Karpas-422 (cell line): ENCODE measurements at regions not wholly inside any gene's neighbourhood (a gene's known extent, or its start where the extent isn't known, plus 50 kb on each side); places are given as distances from the start of the nearest gene placed in this dataset.
"Not testable (repeated sequence)": the region's sequence is repeated elsewhere in the genome, so short reads cannot be mapped to it uniquely, and the experiment has no call there.

Experiments
- DNase-seq: peaks from one replicate; pipeline ENCODE4 v3.0.0-alpha.2; 2015
- H2AFZ ChIP-seq: fragments of 200-600 bp; sonication (generic); 2 replicates; pipeline ENCODE4 v1.6.1; 2014; ENCODE audit warnings: antibody characterized with exemption, low read length, mixed read lengths
- H3K27ac ChIP-seq: fragments of 200-600 bp; sonication (generic); 2 replicates; pipeline ENCODE4 v1.5.1; 2014; ENCODE audit warnings: mild to moderate bottlenecking, low read length, moderate library complexity
- H3K27me3 ChIP-seq: fragments of 200-600 bp; sonication (generic); 2 replicates; pipeline ENCODE4 v1.6.1; 2014; ENCODE audit warnings: low read length, mixed read lengths
- H3K36me3 ChIP-seq: fragments of 200-600 bp; sonication (generic); 2 replicates; pipeline ENCODE4 v1.6.1; 2014; ENCODE audit warnings: low read length, mixed read lengths; ENCODE audit not compliant: insufficient read depth
- H3K4me1 ChIP-seq: fragments of 200-600 bp; sonication (generic); 2 replicates; pipeline ENCODE4 v1.6.1; 2014; ENCODE audit warnings: mild to moderate bottlenecking, low read length, mixed read lengths
- H3K4me2 ChIP-seq: fragments of 200-600 bp; sonication (generic); 2 replicates; pipeline ENCODE4 v1.6.1; 2014; ENCODE audit warnings: low read length, low read depth, mild to moderate bottlenecking; ENCODE audit not compliant: poor library complexity, severe bottlenecking
- H3K4me3 ChIP-seq: fragments of 200-600 bp; sonication (generic); 2 replicates; pipeline ENCODE4 v1.5.1; 2014; ENCODE audit warnings: mild to moderate bottlenecking, antibody characterized with exemption, low read length, mixed read lengths
- H3K79me2 ChIP-seq: fragments of 200-600 bp; sonication (generic); 2 replicates; pipeline ENCODE4 v1.6.1; 2014; ENCODE audit warnings: mild to moderate bottlenecking, low read length, mixed read lengths
- H3K9ac ChIP-seq: fragments of 200-600 bp; sonication (generic); 2 replicates; pipeline ENCODE4 v1.6.0; 2014; ENCODE audit warnings: low read length
- H3K9me2 ChIP-seq: fragments of 200-600 bp; sonication (generic), shearing (Covaris generic); replicated peaks from 2 replicates; pipeline ENCODE4 v1.6.0; 2014; ENCODE audit warnings: mild to moderate bottlenecking, low read length, moderate library complexity; ENCODE audit not compliant: insufficient read depth
- H3K9me3 ChIP-seq: fragments of 300-700, 200-600 bp; sonication (generic); 2 replicates; pipeline ENCODE4 v1.6.1; 2014; ENCODE audit warnings: low read length, mixed read lengths
- H4K20me1 ChIP-seq: fragments of 200-600 bp; sonication (generic); 2 replicates; pipeline ENCODE4 v1.6.1; 2014; ENCODE audit warnings: mild to moderate bottlenecking, antibody characterized with exemption, low read length, low read depth; ENCODE audit not compliant: insufficient read depth

DNA sequence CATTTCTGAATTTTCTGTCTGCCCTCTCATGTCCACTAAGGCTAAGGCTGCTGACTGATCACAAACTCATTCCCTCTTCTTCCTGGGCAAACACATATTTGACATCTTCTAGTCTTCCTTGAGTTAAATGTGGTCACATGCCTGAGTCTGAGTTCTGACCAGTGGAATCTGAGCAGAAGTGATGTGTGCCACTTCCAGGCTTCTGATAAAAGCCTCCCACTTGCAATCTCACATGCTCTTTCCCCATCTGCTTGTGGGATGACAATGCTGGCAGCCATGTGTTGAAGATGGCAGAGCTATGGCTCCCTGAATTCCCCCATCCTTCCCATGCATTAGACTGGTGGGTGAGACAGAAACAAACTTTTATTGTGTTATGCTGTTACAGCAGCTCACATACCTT lies 149.9 kb upstream of the ZNF648 start:
- Histone ChIP-seq H3K79me2 (no peaks in the 10 kb centered on the region), H3K9me3 (no peaks in the 10 kb centered on the region), H3K4me2 (no peak overlapping the region), H2AFZ (no peak overlapping the region), H4K20me1 (no peaks in the 10 kb centered on the region), H3K27me3 (no peaks in the 10 kb centered on the region), H3K4me1 (no peaks in the 10 kb centered on the region), H3K36me3 (no peaks in the 10 kb centered on the region), H3K9me2 (no peaks in the 10 kb centered on the region), H3K4me3 (no peak overlapping the region), H3K27ac (no peak overlapping the region), H3K9ac (no peak overlapping the region)
- no peak for DNase-seq

DNA sequence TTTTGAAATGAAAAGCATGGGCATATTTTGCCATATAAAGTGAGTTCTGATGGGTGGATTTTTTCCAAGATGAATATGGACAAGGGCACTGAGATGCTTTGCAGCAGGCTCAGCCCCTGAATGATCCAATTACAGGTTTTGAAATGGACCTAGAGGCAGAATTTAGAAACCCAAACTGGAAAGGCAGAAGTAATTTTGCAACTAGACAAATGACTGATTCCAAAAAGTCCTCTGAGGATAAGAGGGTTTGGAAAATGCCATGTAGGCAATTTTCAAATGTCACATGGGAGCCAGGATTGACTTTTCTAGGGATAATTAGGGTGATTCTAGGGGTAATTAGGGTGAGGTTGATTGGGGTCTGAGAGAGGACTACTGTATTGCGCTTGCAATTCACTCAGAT lies 148.9 kb upstream of the ZNF648 start:
- no peak overlapping the region for H3K4me3 ChIP-seq
- H2AFZ ChIP-seq: no peak overlapping the region

DNA sequence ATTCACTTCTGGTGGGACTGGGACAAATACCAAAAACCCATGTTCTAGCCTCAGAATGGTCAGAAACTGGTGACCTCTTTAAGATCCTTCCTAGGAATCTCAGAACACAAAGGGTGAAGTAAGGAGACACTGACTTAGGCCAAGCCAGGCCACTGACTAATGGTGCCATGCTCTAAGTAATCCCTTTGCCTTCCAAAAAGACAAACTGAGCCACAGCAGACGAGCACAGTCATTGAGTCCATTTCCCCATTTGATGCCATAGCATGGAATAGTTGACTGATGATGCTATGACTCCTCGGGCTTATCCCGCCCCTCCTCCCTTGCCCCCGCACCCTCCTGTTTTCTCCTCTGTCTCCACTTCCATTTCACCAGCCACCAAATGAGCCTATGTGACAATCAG lies 145.8 kb upstream of the ZNF648 start:
- no peaks in the 10 kb centered on the region for H3K79me2 ChIP-seq
- no peak overlapping the region for H3K4me2 ChIP-seq
- no peak overlapping the region for H3K4me3 ChIP-seq
- no peaks in the 10 kb centered on the region for H3K9me3 ChIP-seq
- H3K36me3 ChIP-seq: no peaks in the 10 kb centered on the region
- H3K9ac ChIP-seq: no peak overlapping the region
- H3K9me2 ChIP-seq: no peaks in the 10 kb centered on the region
- no peak overlapping the region for H3K27ac ChIP-seq
- no peak overlapping the region for H2AFZ ChIP-seq
- H3K27me3 ChIP-seq: no peaks in the 10 kb centered on the region
- no peaks in the 10 kb centered on the region for H4K20me1 ChIP-seq
- no peak for DNase-seq
- H3K4me1 ChIP-seq: no peaks in the 10 kb centered on the region

More for the DNA sequence above, 148.9 kb upstream of the ZNF648 start:
- no peak overlapping the region for H3K27ac ChIP-seq
- H3K9me2 ChIP-seq: no peaks in the 10 kb centered on the region
- no peaks in the 10 kb centered on the region for H4K20me1 ChIP-seq
- no peaks in the 10 kb centered on the region for H3K79me2 ChIP-seq
- H3K36me3 ChIP-seq: no peaks in the 10 kb centered on the region
- H3K27me3 ChIP-seq: no peaks in the 10 kb centered on the region
- H3K9ac ChIP-seq: no peak overlapping the region
- DNase-seq: no peak
- H3K9me3 ChIP-seq: no peaks in the 10 kb centered on the region
- no peak overlapping the region for H3K4me2 ChIP-seq
- no peaks in the 10 kb centered on the region for H3K4me1 ChIP-seq

DNA sequence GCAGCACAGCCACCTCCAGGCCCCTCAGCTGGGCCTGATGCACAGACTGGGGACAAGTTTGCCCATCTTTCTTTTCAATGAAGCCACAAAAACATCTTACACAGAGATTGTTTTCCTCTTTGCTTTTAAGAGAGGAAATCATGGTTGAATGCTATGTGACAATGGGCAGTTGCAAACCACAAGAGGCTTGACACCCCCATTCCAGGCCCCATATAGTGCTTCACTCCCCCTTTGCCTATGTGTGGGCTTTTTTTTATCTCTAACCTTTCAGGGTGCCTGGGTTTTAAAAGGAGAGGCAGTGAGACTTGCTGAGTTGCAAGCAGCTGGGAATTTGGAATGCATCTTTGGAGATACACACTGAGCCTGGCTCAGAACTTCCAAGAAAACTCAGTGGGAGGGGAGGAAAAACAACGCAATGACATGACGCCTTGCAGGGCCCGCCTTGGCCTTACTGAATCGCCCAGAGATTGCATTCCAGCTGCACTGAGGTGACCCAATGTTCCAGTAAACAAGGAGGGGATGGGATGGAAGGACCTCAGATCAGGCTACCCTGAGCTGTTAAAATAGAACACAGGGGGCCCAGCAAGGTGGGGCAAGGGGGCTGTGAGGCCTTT lies 145.2 kb upstream of the ZNF648 start:
- H3K9me2 ChIP-seq: no peaks in the 10 kb centered on the region
- H3K4me2 ChIP-seq: no peak overlapping the region
- H3K4me3 ChIP-seq: no peak overlapping the region
- no peaks in the 10 kb centered on the region for H3K4me1 ChIP-seq
- no peaks in the 10 kb centered on the region for H3K79me2 ChIP-seq
- H3K27ac ChIP-seq: no peak overlapping the region
- no peaks in the 10 kb centered on the region for H4K20me1 ChIP-seq
- no peak overlapping the region for H2AFZ ChIP-seq
- no peaks in the 10 kb centered on the region for H3K9me3 ChIP-seq
- DNase-seq: no peak
- no peak overlapping the region for H3K9ac ChIP-seq
- H3K36me3 ChIP-seq: no peaks in the 10 kb centered on the region
- H3K27me3 ChIP-seq: no peaks in the 10 kb centered on the region

DNA sequence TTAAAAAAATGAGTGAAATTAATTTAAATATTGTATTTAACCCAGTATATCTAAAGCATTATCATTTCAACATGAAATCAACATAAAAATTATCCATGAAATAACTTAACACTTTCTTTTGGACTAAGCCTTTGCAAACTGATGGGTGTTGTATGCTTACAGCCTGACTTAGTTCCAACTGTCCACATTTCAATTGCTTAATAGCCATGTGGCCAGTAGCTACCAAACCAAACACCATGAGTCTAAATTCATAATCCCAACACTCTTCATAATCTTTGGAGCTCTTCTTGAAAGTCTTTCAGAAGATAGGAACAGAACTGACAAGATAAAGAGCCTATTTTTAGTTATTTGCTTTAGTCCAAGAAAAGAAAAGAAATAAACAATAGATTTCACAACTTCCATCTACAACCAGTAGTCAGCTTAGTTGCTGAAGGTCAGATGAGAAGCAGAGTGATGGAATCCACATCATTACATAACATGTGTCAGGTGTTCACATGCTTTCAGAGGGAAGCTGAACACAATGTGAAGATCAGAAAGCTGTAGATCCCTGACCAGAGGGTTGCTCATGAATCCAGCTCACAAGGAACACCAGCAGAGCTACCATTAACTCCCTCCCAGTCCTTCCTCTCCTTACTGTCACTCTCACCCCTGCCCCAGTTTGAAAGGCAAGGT lies 144.0 kb upstream of the ZNF648 start:
- no peaks in the 10 kb centered on the region for H3K9me3 ChIP-seq

DNA sequence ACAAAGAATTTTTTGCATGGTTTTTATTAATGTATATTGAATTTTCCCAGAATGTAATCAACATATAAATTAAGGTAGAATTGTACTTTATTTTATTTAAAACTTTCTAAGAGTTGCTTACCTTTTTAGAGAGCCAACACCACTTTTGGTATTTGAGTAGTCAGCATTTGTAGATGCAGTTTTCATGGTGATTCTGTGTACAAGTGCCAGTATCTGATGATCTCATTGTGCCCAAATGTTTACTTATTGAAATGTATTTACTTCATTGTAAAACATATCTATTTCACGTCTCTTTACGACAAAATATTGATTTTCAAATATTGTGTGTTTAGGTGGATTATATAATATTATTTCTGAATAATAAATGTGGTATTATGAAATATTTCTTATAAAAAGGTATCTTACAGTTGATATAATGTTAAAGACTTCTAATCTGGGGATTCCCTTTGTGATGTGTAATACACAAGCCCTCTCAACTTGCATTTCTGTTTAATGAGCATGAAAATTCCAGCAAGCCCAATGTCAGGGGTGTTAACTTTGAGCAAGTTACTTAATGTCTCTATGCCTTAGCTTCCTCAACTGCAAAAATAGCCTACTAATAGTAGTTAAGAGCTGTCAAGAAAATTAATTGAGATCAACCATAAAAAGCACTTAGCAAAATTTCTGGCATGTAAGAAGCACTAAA lies 141.8 kb upstream of the ZNF648 start:
- H4K20me1 ChIP-seq: no peaks in the 10 kb centered on the region
- H3K4me1 ChIP-seq: no peaks in the 10 kb centered on the region
- H3K27ac ChIP-seq: no peak overlapping the region
- no peaks in the 10 kb centered on the region for H3K79me2 ChIP-seq
- H3K4me3 ChIP-seq: no peak overlapping the region
- H3K9me2 ChIP-seq: no peaks in the 10 kb centered on the region
- H2AFZ ChIP-seq: no peak overlapping the region
- no peaks in the 10 kb centered on the region for H3K36me3 ChIP-seq
- no peak overlapping the region for H3K4me2 ChIP-seq
- no peaks in the 10 kb centered on the region for H3K9me3 ChIP-seq
- DNase-seq: no peak
- no peaks in the 10 kb centered on the region for H3K27me3 ChIP-seq
- H3K9ac ChIP-seq: no peak overlapping the region

More for the DNA sequence above, 144.0 kb upstream of the ZNF648 start:
- H3K4me2 ChIP-seq: no peak overlapping the region
- no peaks in the 10 kb centered on the region for H3K27me3 ChIP-seq
- no peaks in the 10 kb centered on the region for H3K9me2 ChIP-seq
- no peaks in the 10 kb centered on the region for H4K20me1 ChIP-seq
- H3K36me3 ChIP-seq: no peaks in the 10 kb centered on the region
- no peak overlapping the region for H3K4me3 ChIP-seq
- no peak for DNase-seq
- no peak overlapping the region for H3K9ac ChIP-seq
- H2AFZ ChIP-seq: no peak overlapping the region
- H3K4me1 ChIP-seq: no peaks in the 10 kb centered on the region
- no peak overlapping the region for H3K27ac ChIP-seq
- H3K79me2 ChIP-seq: no peaks in the 10 kb centered on the region

DNA sequence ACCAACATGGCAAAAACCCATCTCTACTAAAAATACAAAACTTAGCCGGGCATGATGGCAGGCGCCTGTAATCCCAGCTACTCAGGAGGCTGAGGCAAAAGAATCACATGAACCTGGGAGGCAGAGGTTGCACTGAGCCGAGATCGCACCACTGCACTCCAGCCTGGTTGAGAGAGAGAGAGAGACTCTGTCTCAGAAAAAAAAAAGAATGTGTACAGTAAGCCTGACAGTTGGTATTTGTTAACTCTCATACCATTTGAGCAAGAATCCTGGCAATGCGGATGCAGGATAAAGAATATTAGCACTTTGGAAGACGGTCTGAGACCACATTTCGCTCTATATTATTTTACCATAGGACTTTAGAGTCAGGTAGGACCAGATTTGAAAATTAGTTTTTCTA lies 140.0 kb upstream of the ZNF648 start:
- H2AFZ ChIP-seq, DNase-seq, H3K9ac ChIP-seq, H3K36me3 ChIP-seq, H3K27me3 ChIP-seq, H3K79me2 ChIP-seq, H4K20me1 ChIP-seq, H3K4me1 ChIP-seq, H3K4me3 ChIP-seq, H3K9me2 ChIP-seq, H3K27ac ChIP-seq, H3K9me3 ChIP-seq, H3K4me2 ChIP-seq: not testable (repeated sequence)

DNA sequence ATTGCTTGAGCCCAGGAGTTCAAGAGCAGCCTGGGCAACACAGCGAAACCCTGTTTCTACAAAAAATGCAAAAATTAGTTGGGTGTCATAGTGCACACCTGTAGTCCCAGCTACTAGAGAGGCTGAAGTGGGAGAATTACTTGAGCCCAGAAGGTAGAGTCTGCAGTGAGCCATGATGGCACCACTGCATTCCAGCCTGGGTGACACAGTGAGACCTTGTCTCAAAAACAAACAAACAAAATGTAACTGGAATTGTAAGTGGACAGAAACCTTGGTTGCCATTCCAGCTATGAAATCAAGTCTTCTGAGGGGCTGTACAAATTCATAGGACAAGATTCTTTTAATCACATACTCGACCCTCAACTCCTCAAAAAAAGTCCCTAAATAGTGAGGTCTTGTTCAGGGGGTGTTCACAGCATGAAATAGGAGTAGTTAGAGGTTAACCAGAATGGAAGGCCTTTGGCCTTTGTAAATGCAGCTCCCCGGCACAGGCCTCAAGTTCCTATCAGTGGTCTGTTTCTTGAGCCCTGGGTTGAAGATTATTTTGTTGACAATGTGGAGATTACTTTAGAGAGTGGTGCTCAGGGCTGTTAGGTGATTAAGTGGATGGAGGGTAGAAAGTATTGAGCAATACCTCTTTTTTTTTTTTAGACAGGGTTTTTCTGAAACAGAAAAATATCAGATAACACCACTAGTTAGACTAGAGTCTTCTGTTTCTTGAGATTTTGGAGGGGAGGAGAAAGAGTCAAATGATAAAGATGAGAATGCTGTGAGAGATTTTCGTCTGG lies 138.7 kb upstream of the ZNF648 start:
- no peaks in the 10 kb centered on the region for H3K9me3 ChIP-seq
- DNase-seq: no peak
- H4K20me1 ChIP-seq: no peaks in the 10 kb centered on the region
- no peaks in the 10 kb centered on the region for H3K36me3 ChIP-seq
- no peak overlapping the region for H3K4me3 ChIP-seq
- no peaks in the 10 kb centered on the region for H3K9me2 ChIP-seq
- H3K27ac ChIP-seq: no peak overlapping the region
- no peaks in the 10 kb centered on the region for H3K27me3 ChIP-seq
- no peak overlapping the region for H3K9ac ChIP-seq
- H3K4me1 ChIP-seq: no peaks in the 10 kb centered on the region
- H3K4me2 ChIP-seq: no peak overlapping the region
- no peak overlapping the region for H2AFZ ChIP-seq
- H3K79me2 ChIP-seq: no peaks in the 10 kb centered on the region
